ENCODE measurements at regions not wholly inside any gene's neighbourhood (a gene's known extent, or its start where the extent isn't known, plus 50 kb on each side); places are given as distances from the start of the nearest gene placed in this dataset.

- no peak for DNase-seq
- in situ Hi-C loops (cut with HindIII; ENCODE audit: low pct_ligation_motif_present, low pct_unique_long_range_greater_than_20kb, low sequenced_read_pairs): no loop called here
Measured at GRCh38 chr13:18960637-18961227, 220.9 kb downstream of the TUBA3C start.

- in situ Hi-C loops (cut with HindIII; ENCODE audit: low pct_ligation_motif_present, low pct_unique_long_range_greater_than_20kb, low sequenced_read_pairs): no loop called here
- DNase-seq: no peak
Measured at GRCh38 chr13:18959996-18960395, 221.6 kb downstream of the TUBA3C start.

GRCh38 chr13:18959229-18959628 lies 222.4 kb downstream of the TUBA3C start:
- in situ Hi-C loops (cut with HindIII; ENCODE audit: low pct_ligation_motif_present, low pct_unique_long_range_greater_than_20kb, low sequenced_read_pairs): no loop called here
- DNase-seq: no peak

GRCh38 chr13:18956473-18957078 lies 225.0 kb downstream of the TUBA3C start:
- in situ Hi-C loops (cut with HindIII; ENCODE audit: low pct_ligation_motif_present, low pct_unique_long_range_greater_than_20kb, low sequenced_read_pairs): no loop called here

GRCh38 chr13:18954254-18954653 lies 227.4 kb downstream of the TUBA3C start:
- in situ Hi-C loops (cut with HindIII; ENCODE audit: low pct_ligation_motif_present, low pct_unique_long_range_greater_than_20kb, low sequenced_read_pairs): no loop called here
- no peak for DNase-seq

More at GRCh38 chr13:18956473-18957078, 225.0 kb downstream of the TUBA3C start:
- no peak for DNase-seq

- in situ Hi-C loops (cut with HindIII; ENCODE audit: low pct_ligation_motif_present, low pct_unique_long_range_greater_than_20kb, low sequenced_read_pairs): no loop called here
- no peak for DNase-seq
Measured at GRCh38 chr13:18953139-18953930, 228.3 kb downstream of the TUBA3C start.

- DNase-seq: no peak
- in situ Hi-C loops (cut with HindIII; ENCODE audit: low pct_ligation_motif_present, low pct_unique_long_range_greater_than_20kb, low sequenced_read_pairs): no loop called here
Measured at GRCh38 chr13:18952225-18953016, 229.2 kb downstream of the TUBA3C start.

GRCh38 chr13:18951412-18951811 lies 230.2 kb downstream of the TUBA3C start:
- DNase-seq: no peak
- in situ Hi-C loops (cut with HindIII; ENCODE audit: low pct_ligation_motif_present, low pct_unique_long_range_greater_than_20kb, low sequenced_read_pairs): no loop called here

- in situ Hi-C loops (cut with HindIII; ENCODE audit: low pct_ligation_motif_present, low pct_unique_long_range_greater_than_20kb, low sequenced_read_pairs): no loop called here
- DNase-seq: no peak
Measured at GRCh38 chr13:18949970-18950369, 231.7 kb downstream of the TUBA3C start.

- no peak for DNase-seq
- in situ Hi-C loops (cut with HindIII; ENCODE audit: low pct_ligation_motif_present, low pct_unique_long_range_greater_than_20kb, low sequenced_read_pairs): no loop called here
Measured at GRCh38 chr13:18949489-18949761, 232.2 kb downstream of the TUBA3C start.

- in situ Hi-C loops (cut with HindIII; ENCODE audit: low pct_ligation_motif_present, low pct_unique_long_range_greater_than_20kb, low sequenced_read_pairs): no loop called here
- no peak for DNase-seq
Measured at GRCh38 chr13:18948664-18949488, 232.7 kb downstream of the TUBA3C start.

GRCh38 chr13:18948012-18948663 lies 233.5 kb downstream of the TUBA3C start:
- DNase-seq: no peak
- in situ Hi-C loops (cut with HindIII; ENCODE audit: low pct_ligation_motif_present, low pct_unique_long_range_greater_than_20kb, low sequenced_read_pairs): no loop called here

- in situ Hi-C loops (cut with HindIII; ENCODE audit: low pct_ligation_motif_present, low pct_unique_long_range_greater_than_20kb, low sequenced_read_pairs): no loop called here
- no peak for DNase-seq
Measured at GRCh38 chr13:18947376-18947977, 234.1 kb downstream of the TUBA3C start.

GRCh38 chr13:18946738-18947137 lies 234.9 kb downstream of the TUBA3C start:
- in situ Hi-C loops (cut with HindIII; ENCODE audit: low pct_ligation_motif_present, low pct_unique_long_range_greater_than_20kb, low sequenced_read_pairs): no loop called here
- no peak for DNase-seq

GRCh38 chr13:18944501-18945068 lies 237.0 kb downstream of the TUBA3C start:
- in situ Hi-C loops (cut with HindIII; ENCODE audit: low pct_ligation_motif_present, low pct_unique_long_range_greater_than_20kb, low sequenced_read_pairs): no loop called here
- DNase-seq: no peak

- in situ Hi-C loops (cut with HindIII; ENCODE audit: low pct_ligation_motif_present, low pct_unique_long_range_greater_than_20kb, low sequenced_read_pairs): no loop called here
- no peak for DNase-seq
Measured at GRCh38 chr13:18943721-18944391, 237.8 kb downstream of the TUBA3C start.

GRCh38 chr13:18943273-18943672 lies 238.4 kb downstream of the TUBA3C start:
- DNase-seq: no peak
- in situ Hi-C loops (cut with HindIII; ENCODE audit: low pct_ligation_motif_present, low pct_unique_long_range_greater_than_20kb, low sequenced_read_pairs): no loop called here

Data from ACHN (cell line).